GM12864 (cell line): ENCODE measurements at regions not wholly inside any gene's neighbourhood (a gene's known extent, or its start where the extent isn't known, plus 50 kb on each side); places are given as distances from the start of the nearest gene placed in this dataset.

Source experiments
- DNase-seq: peaks from one replicate; pipeline ENCODE4 v3.0.0-alpha.2; 2011; ENCODE audit warnings: low read depth
- H3K4me3 ChIP-seq: 2 replicates; pipeline ENCODE4 v1.5.1; 2011; ENCODE audit warnings: mild to moderate bottlenecking, low read depth, low read length, control low read depth
- TF ChIP-seq, protein P1 (sequence below): IDR thresholded peaks from 2 replicates; pipeline ENCODE4 v1.5.1; 2011; ENCODE audit warnings: low read depth, mild to moderate bottlenecking, moderate library complexity, low read length, control low read depth, inconsistent platforms; ENCODE audit errors: missing control alignments

DNA sequence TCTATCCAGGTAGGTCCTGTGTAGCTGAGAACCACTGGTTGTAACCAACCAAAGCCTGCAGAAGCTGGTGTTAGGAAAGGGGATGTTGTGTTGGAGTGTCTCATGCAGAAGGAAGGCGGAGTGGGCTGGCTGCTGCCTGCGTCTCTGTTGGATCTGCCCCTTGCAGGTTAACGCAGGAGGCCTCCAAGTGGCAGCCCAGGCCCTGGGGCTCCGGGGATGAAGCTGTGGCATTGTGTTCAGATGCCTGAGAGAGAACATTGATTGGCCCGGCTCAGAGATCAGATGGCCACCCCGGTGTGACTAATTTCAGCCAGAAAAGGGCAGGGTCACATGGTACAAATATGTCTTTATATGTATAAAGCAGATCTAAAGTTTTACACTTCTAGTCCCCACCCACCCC is 216.0 kb downstream of the GLI2 start:
- H3K4me3 ChIP-seq: no peak overlapping the region
- DNase-seq: no peak
- TF ChIP-seq, protein P1, sequence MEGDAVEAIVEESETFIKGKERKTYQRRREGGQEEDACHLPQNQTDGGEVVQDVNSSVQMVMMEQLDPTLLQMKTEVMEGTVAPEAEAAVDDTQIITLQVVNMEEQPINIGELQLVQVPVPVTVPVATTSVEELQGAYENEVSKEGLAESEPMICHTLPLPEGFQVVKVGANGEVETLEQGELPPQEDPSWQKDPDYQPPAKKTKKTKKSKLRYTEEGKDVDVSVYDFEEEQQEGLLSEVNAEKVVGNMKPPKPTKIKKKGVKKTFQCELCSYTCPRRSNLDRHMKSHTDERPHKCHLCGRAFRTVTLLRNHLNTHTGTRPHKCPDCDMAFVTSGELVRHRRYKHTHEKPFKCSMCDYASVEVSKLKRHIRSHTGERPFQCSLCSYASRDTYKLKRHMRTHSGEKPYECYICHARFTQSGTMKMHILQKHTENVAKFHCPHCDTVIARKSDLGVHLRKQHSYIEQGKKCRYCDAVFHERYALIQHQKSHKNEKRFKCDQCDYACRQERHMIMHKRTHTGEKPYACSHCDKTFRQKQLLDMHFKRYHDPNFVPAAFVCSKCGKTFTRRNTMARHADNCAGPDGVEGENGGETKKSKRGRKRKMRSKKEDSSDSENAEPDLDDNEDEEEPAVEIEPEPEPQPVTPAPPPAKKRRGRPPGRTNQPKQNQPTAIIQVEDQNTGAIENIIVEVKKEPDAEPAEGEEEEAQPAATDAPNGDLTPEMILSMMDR: no peak

DNA sequence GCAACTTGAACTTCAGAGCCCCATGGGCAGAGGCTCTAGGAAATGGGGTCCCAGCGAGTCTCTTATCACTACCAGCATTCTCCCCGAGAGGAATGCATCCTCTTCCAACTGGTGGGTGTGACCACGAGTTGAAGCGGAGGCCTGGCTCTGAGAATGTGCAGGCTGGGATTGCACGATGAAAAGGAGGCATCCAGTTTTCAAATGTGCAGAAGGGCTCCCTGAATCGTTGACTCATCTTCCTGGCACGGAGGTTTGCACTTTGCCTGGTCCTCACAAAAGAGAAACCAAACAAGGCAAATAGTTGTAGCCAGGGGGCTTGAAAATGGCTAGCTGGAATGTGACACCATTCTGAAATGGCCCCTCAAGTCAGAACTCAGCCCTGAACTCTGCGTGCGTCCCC is 216.7 kb downstream of the GLI2 start:
- DNase-seq: no peak
- TF ChIP-seq, protein P1: no peak
- no peak overlapping the region for H3K4me3 ChIP-seq

DNA sequence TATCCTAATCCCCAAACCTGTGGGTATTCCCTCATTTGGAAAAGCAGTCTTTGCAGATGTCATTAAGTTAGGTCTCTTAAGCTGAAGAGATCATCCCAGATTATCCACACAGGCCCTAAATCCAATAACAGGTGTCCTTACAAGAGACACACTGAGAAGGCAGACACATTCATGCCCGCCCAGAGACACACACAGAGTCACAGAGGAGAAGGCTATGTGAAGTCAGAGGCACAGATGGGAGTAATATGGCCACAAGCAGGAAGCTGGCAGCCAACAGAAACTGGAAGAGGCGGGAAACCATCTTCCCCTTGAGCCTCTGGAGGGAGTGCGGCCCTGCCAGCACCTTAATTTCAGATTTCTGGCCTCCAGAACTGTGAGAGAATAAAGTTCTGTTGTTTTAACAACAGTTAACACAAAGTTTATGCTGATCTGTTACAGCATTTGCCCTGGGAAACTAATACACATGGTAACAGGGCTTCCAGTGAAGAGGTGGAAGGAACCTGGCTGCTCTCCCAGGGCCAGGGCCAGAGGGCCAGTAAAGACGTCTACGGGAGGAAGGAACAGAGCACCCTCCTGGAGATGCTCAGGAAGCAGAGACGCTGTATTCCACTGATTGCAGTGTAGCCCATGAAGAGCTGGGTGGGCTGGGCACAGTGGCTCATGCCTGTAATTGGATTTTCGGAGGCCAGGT is 217.5 kb downstream of the GLI2 start:
- no peak overlapping the region for H3K4me3 ChIP-seq
- no peak for DNase-seq
- TF ChIP-seq, protein P1: no peak

DNA sequence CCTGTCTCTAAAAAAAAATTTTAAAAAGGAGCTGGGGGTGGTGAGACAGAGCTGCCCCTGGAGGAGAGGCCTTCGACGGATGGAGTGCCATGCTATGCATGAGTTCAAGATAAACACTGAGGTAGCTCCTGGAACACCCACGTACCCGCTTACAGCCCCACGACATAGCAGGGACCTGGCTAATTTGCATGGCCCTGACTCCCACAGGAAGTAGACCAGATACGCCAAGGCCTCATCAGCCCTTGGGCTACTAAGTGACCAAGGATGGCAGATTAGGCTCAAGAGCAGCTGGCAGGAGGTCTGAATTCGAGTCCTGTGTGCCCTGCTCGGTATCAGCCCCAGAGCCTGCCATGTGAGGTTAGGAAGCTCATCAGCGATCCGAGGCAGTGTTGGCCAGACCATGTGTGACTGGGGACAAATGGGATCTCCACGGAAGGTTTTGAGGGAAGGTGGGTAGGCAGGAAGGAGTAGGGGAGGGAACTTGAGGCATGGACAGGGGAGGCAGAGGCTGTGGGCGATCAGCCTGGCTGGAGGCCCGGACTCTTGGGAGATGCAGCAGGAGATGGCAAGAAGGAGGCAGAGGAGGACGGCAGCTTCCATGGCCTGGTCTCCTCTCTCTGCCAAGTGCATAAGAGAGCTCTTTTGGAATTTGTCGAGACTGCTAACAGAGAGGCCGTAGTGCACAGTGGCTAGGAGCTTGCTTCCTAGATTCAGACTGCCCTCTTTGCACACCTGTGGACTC is 218.3 kb downstream of the GLI2 start:
- DNase-seq: no peak
- H3K4me3 ChIP-seq: no peak overlapping the region
- TF ChIP-seq, protein P1: no peak

DNA sequence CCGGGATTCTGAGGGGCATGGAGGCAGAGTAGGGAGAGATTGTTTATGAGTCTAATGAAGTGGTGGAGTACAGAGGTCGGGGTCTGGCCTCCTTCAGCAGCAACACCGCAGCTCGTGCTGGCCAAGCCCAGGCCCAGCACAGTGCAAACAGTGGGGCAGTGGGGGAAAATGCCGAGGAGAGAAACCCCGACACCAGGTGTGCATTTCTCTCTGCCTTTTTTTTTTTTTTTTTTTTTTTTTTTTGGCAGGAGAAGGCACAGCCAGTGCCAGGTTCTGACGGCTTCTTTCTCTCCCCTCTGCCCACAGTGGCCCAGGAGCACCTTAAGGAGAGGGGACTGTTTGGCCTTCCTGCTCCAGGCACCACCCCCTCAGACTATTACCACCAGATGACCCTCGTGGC is 219.3 kb downstream of the GLI2 start:
- TF ChIP-seq, protein P1: no peak
- DNase-seq: no peak
- no peak overlapping the region for H3K4me3 ChIP-seq

DNA sequence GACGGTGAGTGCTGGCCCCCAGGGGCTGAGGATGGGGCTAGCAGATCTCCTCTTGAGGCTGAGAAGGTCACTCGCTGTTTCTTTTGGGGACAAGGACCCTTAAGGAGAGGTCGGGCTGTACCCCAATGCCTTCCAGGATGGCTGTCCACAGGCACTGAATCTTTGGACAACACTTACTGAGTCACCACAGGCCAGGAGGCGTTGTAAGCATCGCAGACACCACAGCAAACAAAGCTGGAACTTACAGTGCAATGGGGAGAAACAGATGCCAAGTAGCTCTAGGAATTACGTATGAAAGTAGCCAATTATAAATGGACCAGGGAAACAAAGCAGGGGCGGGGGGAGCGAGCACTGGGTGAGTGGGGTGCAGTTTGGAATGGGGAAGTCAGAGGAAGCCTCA is 219.8 kb downstream of the GLI2 start:
- TF ChIP-seq, protein P1: no peak
- no peak overlapping the region for H3K4me3 ChIP-seq
- no peak for DNase-seq
